ENCODE measurements at regions not wholly inside any gene's neighbourhood (a gene's known extent, or its start where the extent isn't known, plus 50 kb on each side); places are given as distances from the start of the nearest gene placed in this dataset.

GRCh38 chr2:15782009-15782751, 158.2 kb upstream of the MYCN start:
- no peak for DNase-seq

DNA sequence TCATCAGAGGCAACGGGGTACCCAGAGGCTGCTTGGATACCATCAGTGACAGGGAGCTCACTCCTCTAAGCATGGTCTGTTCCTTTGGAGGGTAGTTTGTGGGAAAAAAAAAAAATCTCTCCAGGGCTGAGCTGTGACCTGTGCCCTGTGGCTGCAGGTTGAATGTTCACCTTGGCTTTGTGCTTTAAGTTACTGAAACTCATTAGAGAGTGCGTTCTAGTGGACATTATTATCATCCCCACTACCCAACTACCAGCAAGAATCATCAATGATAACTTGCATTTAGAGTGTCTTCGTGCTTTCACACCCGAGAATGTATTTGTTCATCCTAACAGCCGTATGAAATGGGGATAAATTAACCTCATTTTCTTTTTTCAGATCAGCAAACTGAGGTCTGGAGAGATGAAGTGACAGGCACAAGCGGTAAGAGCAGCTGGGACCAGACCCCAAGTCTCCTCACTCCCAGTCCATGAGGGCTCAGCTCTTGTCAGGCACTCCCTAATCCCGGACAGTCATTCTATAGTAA, 157.5 kb upstream of the MYCN start:
- no peak for DNase-seq

DNA sequence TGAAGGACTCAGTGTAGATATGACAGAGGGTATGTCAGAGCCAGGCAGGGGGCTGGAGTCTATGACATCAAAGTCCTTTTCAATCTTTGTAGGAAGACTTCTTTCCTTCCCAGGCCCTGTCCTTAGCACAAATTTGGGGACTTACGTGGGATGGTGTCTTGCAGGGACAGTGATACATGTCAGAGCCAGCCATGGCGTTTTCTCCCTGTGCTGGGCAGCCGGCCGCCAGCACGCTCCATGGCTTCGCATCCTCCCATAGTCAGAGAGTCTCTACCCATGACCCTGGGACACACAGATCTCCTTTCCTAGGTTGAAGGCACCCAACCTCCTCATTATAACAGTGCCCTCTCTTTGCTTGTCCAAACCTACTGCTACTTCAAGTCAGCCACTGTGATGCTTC, 156.9 kb upstream of the MYCN start:
- DNase-seq, result no peak

DNA sequence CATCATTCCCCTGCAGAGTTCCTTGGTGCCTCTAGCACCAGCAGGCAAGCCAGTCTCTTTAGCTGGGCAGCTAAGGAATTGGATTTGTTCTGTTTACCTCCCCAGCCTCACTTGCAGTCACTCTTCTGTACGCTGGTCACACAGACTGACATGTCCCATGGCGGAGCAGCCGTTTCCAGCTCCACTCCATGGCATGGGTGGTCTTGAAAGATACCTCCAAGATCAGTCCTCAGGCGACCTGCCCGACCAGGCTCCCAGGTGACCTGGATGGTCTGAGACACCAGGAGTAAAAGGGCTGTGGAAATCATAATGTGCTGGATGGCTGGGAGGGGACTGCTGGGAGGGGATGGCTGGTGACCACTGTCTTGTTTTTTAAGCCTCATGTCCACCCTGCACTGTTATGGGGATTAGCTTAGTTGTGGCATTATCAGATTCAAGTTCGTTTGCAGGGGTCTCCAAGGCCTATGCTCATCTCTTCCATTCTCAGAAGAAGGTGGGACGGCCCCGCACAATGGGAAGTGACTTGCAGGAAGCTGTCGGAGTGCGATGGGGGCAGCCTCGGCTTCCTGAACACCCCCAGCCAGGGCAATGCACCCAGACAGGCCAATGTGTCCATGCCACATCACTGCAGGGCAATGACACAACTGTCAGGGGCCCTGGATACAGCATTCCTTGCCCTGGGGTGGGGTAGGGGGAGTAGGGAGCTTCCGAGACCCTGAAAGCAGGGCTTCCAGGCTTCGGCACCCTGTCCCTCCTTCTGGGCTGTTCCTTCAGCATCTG, 156.1 kb upstream of the MYCN start:
- DNase-seq, result no peak

GRCh38 chr2:15784886-15785801, 155.2 kb upstream of the MYCN start:
- no peak for DNase-seq

- DNase-seq, result no peak
Observed at GRCh38 chr2:15786003-15786654, 154.2 kb upstream of the MYCN start.

- no peak for DNase-seq
Observed at GRCh38 chr2:15786901-15787300, 153.4 kb upstream of the MYCN start.

- no peak for DNase-seq
Observed at GRCh38 chr2:15787535-15788454, 152.6 kb upstream of the MYCN start.

- DNase-seq, result no peak
Observed at GRCh38 chr2:15788455-15788829, 151.9 kb upstream of the MYCN start.

- no peak for DNase-seq
Observed at GRCh38 chr2:15788830-15789229, 151.5 kb upstream of the MYCN start.

GRCh38 chr2:15789381-15790062, 150.8 kb upstream of the MYCN start:
- no peak for DNase-seq

GRCh38 chr2:15790326-15790725, 150.0 kb upstream of the MYCN start:
- DNase-seq, result no peak

DNA sequence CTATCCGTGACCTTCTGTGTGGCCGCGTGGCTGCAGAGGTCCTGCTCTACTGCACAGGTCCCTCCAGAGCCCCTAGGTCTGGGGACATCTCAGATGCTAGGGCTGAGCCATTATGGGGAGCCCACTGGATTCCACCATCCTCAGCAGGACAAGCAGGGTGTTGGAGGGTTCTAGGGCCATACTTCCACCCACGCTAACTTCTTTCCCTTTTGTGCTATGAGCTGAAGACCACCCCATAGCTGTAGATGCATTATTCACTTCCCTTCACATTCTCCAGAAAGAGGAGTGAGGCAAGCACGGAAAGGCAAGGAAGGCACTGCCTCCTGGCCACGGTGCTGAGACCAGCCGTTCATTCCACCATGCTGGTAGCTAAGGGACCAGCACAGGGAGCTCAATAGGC, 149.5 kb upstream of the MYCN start:
- no peak for DNase-seq

GRCh38 chr2:15791294-15791693, 149.1 kb upstream of the MYCN start:
- DNase-seq, result no peak

DNA sequence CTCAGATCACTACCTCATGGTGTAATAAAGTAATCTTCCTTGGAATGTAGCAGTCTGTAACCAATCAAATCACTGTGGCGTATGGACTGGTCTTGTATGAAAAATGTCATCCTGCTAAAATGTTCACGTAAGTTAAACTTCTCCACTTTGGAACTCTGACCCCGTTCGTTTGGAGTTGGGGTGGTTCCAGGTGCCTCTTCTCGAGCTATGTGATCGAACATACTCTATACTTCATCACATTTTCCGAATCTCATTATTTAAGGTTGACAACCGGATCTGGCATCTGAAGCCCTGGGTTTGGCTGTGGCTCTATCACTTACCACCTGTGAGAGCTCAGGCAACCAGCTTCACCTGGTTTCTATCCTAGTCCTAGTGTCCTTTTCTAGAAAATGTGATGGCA, 148.0 kb upstream of the MYCN start:
- no peak for DNase-seq

GRCh38 chr2:15793078-15793913, 147.1 kb upstream of the MYCN start:
- no peak for DNase-seq

DNA sequence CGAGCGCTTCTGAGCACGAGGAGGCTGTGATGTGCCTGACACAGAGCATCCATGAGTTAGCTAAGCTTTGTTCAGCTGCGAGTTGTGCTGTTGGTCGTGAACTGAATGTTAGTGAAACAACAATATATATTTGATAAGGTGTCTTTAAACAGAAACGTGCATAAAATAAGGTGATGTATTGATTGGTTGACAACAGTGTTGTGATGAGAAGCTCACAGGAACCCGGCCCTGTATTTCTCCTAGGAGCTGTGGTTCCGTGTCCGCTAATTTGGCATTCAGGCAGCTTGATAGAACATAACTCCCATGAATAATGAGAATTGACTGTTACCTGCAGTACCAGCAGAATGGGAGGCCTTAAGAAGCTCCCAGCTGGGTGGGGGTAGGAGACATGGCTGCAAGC, 146.4 kb upstream of the MYCN start:
- DNase-seq, result no peak

DNA sequence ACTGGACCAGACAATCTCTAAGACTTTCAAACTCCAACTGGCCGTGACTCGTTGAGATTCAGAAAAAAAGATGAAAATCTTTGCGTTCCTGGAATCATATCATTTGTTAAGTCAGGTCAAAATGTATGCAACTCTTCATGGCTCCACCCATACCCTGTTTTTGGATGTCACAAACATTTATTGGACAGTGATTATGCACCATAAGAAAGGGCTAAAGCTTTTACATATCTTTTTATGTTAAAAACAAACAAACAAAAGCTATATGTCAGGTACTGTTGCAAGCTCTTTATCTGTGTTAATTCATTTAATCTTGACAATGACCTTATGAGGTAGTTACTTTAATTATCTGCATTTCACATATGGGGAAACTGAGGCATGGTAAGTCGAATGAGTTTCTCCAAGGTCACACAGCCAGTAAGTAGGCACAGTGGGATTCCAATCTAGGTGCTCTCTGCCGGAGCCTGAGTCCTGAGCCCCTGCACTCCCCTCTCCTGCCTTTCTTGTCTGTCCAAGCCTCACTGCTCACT, 145.7 kb upstream of the MYCN start:
- no peak for DNase-seq

DNA sequence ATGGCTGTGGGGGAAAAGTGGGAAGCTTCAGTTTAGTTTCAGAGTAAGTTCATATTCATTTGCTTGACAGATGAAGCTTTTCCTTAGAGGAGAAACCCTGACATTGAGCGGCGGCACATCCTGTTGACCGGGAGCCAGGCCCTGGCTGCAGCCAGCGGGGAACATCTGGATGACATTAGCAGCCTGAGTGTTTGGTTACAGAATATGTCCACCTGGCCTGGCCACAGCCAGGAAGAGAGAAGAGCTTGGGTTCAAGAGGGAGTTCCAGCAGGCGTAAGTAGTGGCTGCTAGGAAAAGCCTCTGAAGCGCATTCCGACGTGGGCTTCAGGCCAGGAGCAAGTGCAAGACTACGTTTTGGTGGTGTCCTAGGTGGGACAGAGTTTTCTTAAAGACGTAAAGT, 144.9 kb upstream of the MYCN start:
- no peak for DNase-seq
